Hepatocyte (in vitro differentiated cells): ENCODE measurements at regions not wholly inside any gene's neighbourhood (a gene's known extent, or its start where the extent isn't known, plus 50 kb on each side); places are given as distances from the start of the nearest gene placed in this dataset.
"Not testable (repeated sequence)": the region's sequence is repeated elsewhere in the genome, so short reads cannot be mapped to it uniquely, and the experiment has no call there.

ENCODE experiments used
- DNase-seq: peaks from one replicate; pipeline ENCODE4 v3.0.0-alpha.2; 2016; ENCODE audit warnings: low spot score
- H2AFZ ChIP-seq: fragments of 200-600 bp; sonication (generic); 2 replicates; pipeline ENCODE4 v1.6.0; 2016; ENCODE audit warnings: antibody characterized with exemption, mild to moderate bottlenecking
- H3K27ac ChIP-seq: fragments of 200-600 bp; sonication (generic); 2 replicates; pipeline ENCODE4 v1.5.1; 2016; ENCODE audit warnings: mild to moderate bottlenecking
- H3K27me3 ChIP-seq: fragments of 200-600 bp; sonication (generic); 2 replicates; pipeline ENCODE4 v1.6.1; 2016
- H3K36me3 ChIP-seq: fragments of 200-600 bp; sonication (generic); replicated peaks from 2 replicates; pipeline ENCODE4 v1.5.1; 2016; ENCODE audit warnings: low read depth; ENCODE audit not compliant: insufficient read depth
- H3K4me1 ChIP-seq: fragments of 200-600 bp; sonication (generic); 2 replicates; pipeline ENCODE4 v1.5.1; 2016; ENCODE audit warnings: mild to moderate bottlenecking, moderate library complexity; ENCODE audit not compliant: insufficient read depth
- H3K4me2 ChIP-seq: fragments of 200-600 bp; sonication (generic); 2 replicates; pipeline ENCODE4 v1.6.0; 2016
- H3K4me3 ChIP-seq: fragments of 200-600 bp; sonication (generic); 2 replicates; pipeline ENCODE4 v1.5.1; 2016; ENCODE audit warnings: mild to moderate bottlenecking
- H3K79me2 ChIP-seq: fragments of 200-600 bp; sonication (generic); 2 replicates; pipeline ENCODE4 v1.6.0; 2017; ENCODE audit warnings: mild to moderate bottlenecking
- H3K9me2 ChIP-seq: fragments of 200-600 bp; sonication (generic); replicated peaks from 2 replicates; pipeline ENCODE4 v1.6.0; 2017; ENCODE audit warnings: mild to moderate bottlenecking; ENCODE audit not compliant: insufficient read depth
- H3K9me3 ChIP-seq: fragments of 200-600 bp; sonication (generic); 2 replicates; pipeline ENCODE4 v1.5.1; 2016; ENCODE audit warnings: low read depth, mild to moderate bottlenecking
- H4K20me1 ChIP-seq: fragments of 200-600 bp; sonication (generic); 2 replicates; pipeline ENCODE4 v1.6.0; 2016; ENCODE audit warnings: mild to moderate bottlenecking; ENCODE audit not compliant: insufficient read depth, poor library complexity, severe bottlenecking
- CTCF ChIP-seq: fragments of 200-600 bp; sonication (generic); IDR thresholded peaks from 2 replicates; pipeline ENCODE4 v1.5.1; 2016; ENCODE audit warnings: antibody characterized with exemption, mild to moderate bottlenecking; ENCODE audit not compliant: poor library complexity
- EZH2 ChIP-seq: fragments of 200-600 bp; sonication (generic); IDR thresholded peaks from 2 replicates; pipeline ENCODE4 v1.6.1; 2016; ENCODE audit warnings: antibody characterized with exemption, mild to moderate bottlenecking, borderline replicate concordance
- EZH2phosphoT487 ChIP-seq: fragments of 200-600 bp; sonication (generic); IDR thresholded peaks from one replicate; pipeline ENCODE4 v1.6.1; 2018; ENCODE audit warnings: antibody characterized with exemption, mild to moderate bottlenecking, low read depth, moderate library complexity; ENCODE audit not compliant: unreplicated experiment, severe bottlenecking
- WGBS: methylation state at CpG from one replicate; pipeline ENCODE4 v1.1.6; 2016; ENCODE audit warnings: low lambda C conversion rate; ENCODE audit errors: missing lambda C conversion rate; 5-methylcytosine and 5-hydroxymethylcytosine counted together

GRCh38 chr17:83203073-83203471 is 123.7 kb downstream of the METRNL start:
- 86% methylated on average over 9 of the region's 9 CpGs for WGBS
- Histone ChIP-seq H4K20me1 (no peaks in the 10 kb centered on the region), H3K36me3 (no peaks in the 10 kb centered on the region), H3K9me2 (no peaks in the 10 kb centered on the region), H3K4me2 (no peak overlapping the region), H2AFZ (no peak overlapping the region), H3K4me3 (no peak overlapping the region), H3K27me3 (no peaks in the 10 kb centered on the region), H3K9me3 (no peaks in the 10 kb centered on the region), H3K4me1 (no peaks in the 10 kb centered on the region), H3K79me2 (no peaks in the 10 kb centered on the region), H3K27ac (peak overlapping the region; percentile 75)
- TF ChIP-seq EZH2phosphoT487: no peak
- no peak for TF ChIP-seq CTCF
- TF ChIP-seq EZH2: no peak
- peak; percentile 53 for DNase-seq

GRCh38 chr17:83203472-83204221 is 124.2 kb downstream of the METRNL start:
- no peak overlapping the region for H3K4me2 ChIP-seq

GRCh38 chr17:83204230-83204725 is 124.9 kb downstream of the METRNL start:
- Histone ChIP-seq H3K4me1 (no peaks in the 10 kb centered on the region), H4K20me1 (no peaks in the 10 kb centered on the region), H3K9me2 (no peaks in the 10 kb centered on the region), H2AFZ (no peak overlapping the region), H3K27ac (no peak overlapping the region), H3K27me3 (no peaks in the 10 kb centered on the region), H3K9me3 (no peaks in the 10 kb centered on the region), H3K79me2 (no peaks in the 10 kb centered on the region), H3K4me3 (no peak overlapping the region), H3K4me2 (no peak overlapping the region), H3K36me3 (no peaks in the 10 kb centered on the region)
- no peak for DNase-seq
- TF ChIP-seq CTCF (no peak), EZH2phosphoT487 (no peak), EZH2 (no peak)
- 97% methylated on average over 8 of the region's 9 CpGs for WGBS

More at GRCh38 chr17:83203472-83204221, 124.2 kb downstream of the METRNL start:
- Histone ChIP-seq H3K27ac (peak overlapping the region; percentile 75), H3K9me3 (no peaks in the 10 kb centered on the region), H3K36me3 (no peaks in the 10 kb centered on the region), H3K4me3 (no peak overlapping the region), H3K9me2 (no peaks in the 10 kb centered on the region), H2AFZ (no peak overlapping the region), H3K27me3 (no peaks in the 10 kb centered on the region), H4K20me1 (no peaks in the 10 kb centered on the region), H3K4me1 (no peaks in the 10 kb centered on the region), H3K79me2 (no peaks in the 10 kb centered on the region)
- TF ChIP-seq EZH2: no peak
- TF ChIP-seq EZH2phosphoT487: no peak
- TF ChIP-seq CTCF: no peak
- WGBS: 96% methylated on average over 20 of the region's 20 CpGs
- DNase-seq: no peak

GRCh38 chr17:83204736-83205386 is 125.5 kb downstream of the METRNL start:
- H3K27ac ChIP-seq, H3K79me2 ChIP-seq, H3K4me3 ChIP-seq, H3K9me3 ChIP-seq, H3K4me2 ChIP-seq, H4K20me1 ChIP-seq, H2AFZ ChIP-seq, H3K36me3 ChIP-seq, DNase-seq, H3K27me3 ChIP-seq, H3K4me1 ChIP-seq, H3K9me2 ChIP-seq: not testable (repeated sequence)
- 98% methylated on average over 28 of the region's 33 CpGs for WGBS
